ENCODE measurements at regions not wholly inside any gene's neighbourhood (a gene's known extent, or its start where the extent isn't known, plus 50 kb on each side); places are given as distances from the start of the nearest gene placed in this dataset.

DNA sequence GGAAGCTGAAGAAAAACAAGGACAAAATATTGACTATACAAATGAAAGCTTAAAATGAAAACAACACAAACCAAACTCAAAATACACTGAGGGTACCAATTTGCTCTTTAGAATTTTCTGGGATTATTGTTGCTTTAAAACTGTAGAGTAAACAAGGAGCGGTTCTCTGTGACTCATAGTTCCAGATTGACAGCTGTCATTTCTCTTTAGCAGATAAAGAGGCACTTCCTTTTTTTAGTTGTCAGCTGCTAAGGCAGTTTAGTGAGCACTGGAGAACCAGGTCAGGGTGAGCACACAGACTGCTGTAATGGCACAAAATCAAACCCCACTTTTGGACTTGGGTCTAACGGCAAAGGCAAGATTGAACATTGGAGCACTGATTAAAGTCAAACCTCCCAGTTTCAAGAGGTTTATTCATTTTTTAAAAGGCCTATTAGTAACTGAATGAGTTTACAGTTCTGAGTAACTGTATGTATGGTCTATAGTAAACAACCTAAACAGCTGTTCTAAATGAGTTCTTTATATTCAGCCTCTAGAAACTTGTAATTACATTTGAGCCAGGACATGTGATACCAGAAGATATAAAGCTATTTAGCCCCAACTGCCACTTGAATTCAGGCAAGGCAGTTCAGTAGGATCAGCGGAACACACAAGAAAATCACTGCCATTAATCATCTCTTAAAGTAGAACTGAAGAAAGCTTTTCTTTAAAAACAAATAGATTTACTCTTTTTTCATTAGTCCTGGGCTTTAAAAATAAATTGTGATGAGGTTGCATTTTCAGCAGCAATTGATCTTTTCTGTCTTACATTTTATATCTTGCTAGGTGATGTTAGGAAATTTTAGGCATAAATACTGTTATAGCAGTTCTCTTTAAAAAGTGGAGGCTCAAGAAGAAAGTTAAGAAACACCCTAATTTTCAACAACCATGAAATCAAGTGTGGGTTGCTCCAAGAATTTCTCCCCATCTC lies 71.7 kb upstream of the PRICKLE1 start:
- no peak overlapping the region for H3K9ac ChIP-seq (ENCODE audit: insufficient read depth, low read length, poor library complexity, severe bottlenecking)
- no peak overlapping the region for H3K4me3 ChIP-seq (replicated peaks in 1 of 3; ENCODE audit: low read depth in 2 of 3, low read length in 3 of 3)
- no peaks in the 10 kb centered on the region for H3K79me2 ChIP-seq (ENCODE audit: insufficient read depth, low read length)
- H3K9me3 ChIP-seq (replicated peaks in 1 of 2; ENCODE audit: control insufficient read depth in 1 of 2, insufficient read depth in 1 of 2, low read length in 2 of 2) = peaks cover 0 to 3% of the 10 kb centered on the region in 2 donors
- TF ChIP-seq, protein P1, sequence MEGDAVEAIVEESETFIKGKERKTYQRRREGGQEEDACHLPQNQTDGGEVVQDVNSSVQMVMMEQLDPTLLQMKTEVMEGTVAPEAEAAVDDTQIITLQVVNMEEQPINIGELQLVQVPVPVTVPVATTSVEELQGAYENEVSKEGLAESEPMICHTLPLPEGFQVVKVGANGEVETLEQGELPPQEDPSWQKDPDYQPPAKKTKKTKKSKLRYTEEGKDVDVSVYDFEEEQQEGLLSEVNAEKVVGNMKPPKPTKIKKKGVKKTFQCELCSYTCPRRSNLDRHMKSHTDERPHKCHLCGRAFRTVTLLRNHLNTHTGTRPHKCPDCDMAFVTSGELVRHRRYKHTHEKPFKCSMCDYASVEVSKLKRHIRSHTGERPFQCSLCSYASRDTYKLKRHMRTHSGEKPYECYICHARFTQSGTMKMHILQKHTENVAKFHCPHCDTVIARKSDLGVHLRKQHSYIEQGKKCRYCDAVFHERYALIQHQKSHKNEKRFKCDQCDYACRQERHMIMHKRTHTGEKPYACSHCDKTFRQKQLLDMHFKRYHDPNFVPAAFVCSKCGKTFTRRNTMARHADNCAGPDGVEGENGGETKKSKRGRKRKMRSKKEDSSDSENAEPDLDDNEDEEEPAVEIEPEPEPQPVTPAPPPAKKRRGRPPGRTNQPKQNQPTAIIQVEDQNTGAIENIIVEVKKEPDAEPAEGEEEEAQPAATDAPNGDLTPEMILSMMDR (IDR thresholded peaks at IDR 0.05) = no peak
- WGBS (ENCODE audit: insufficient coverage) = 71% methylated on average over 1 of the region's 3 CpGs
- H3K27me3 Mint-ChIP-seq (ENCODE audit: low read depth in 3 of 3) = peaks cover 1% of the 10 kb centered on the region in 3 donors
- H3K27ac ChIP-seq (ENCODE audit: low read depth in 1 of 2, low read length in 2 of 2) = no peak overlapping the region
- H4K20me1 ChIP-seq (ENCODE audit: insufficient read depth, low read length) = no peaks in the 10 kb centered on the region
- no peaks in the 10 kb centered on the region for H3K27me3 ChIP-seq (ENCODE audit: control insufficient read depth in 2 of 2, insufficient read depth in 2 of 2, low read length in 2 of 2)
- H3K4me1 Mint-ChIP-seq = peaks cover 3% of the 10 kb centered on the region
- peaks cover 7 to 17% (median 10%) of the 10 kb centered on the region in 7 donors for H3K9me3 Mint-ChIP-seq
- no peaks in the 10 kb centered on the region for H3K36me3 ChIP-seq (replicated peaks in 1 of 2; ENCODE audit: control insufficient read depth in 1 of 2, insufficient read depth in 2 of 2, low read length in 2 of 2)
- H3K4me3 Mint-ChIP-seq = no peak overlapping the region
- H3K27ac Mint-ChIP-seq = no peak overlapping the region
- intact Hi-C loops (cut with micrococcal nuclease) = no loop called here
- DNase-seq = peak in 2 of 3 donors; percentile 13 to 20
- H3K4me1 ChIP-seq (ENCODE audit: control insufficient read depth in 1 of 2, insufficient read depth in 2 of 2, low read length in 2 of 2) = no peaks in the 10 kb centered on the region
- no peak overlapping the region for H2AFZ ChIP-seq (ENCODE audit: insufficient read depth, low read depth, low read length, poor library complexity, severe bottlenecking)
- H3K4me2 ChIP-seq (replicated peaks; ENCODE audit: extremely low read depth, low read length, poor library complexity, severe bottlenecking) = no peak overlapping the region
- H3K36me3 Mint-ChIP-seq = no peaks in the 10 kb centered on the region

DNA sequence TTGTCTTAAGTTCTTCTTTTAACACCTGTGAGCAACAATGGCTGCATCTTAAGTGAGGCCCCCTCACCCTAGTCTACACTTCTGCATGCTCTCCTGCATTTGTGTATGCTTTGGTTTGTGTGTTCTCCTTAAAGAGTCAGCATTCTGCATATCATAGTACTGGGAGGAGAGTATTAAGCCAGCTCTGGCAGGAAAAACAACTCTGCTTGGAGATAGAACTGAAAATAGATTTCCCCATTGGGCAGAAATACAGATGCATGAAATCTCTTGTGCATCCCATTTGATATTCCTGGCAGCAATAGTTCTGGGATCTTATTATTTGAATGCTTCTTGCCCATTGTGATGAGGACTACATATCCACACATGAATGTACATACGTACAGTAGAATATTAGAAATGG lies 70.6 kb upstream of the PRICKLE1 start:
- no peaks in the 10 kb centered on the region for H3K36me3 Mint-ChIP-seq
- H3K4me2 ChIP-seq (replicated peaks; ENCODE audit: extremely low read depth, low read length, poor library complexity, severe bottlenecking) = no peak overlapping the region
- no peak overlapping the region for H3K27ac Mint-ChIP-seq
- H3K79me2 ChIP-seq (ENCODE audit: insufficient read depth, low read length) = no peaks in the 10 kb centered on the region
- TF ChIP-seq, protein P1 (IDR thresholded peaks at IDR 0.05) = no peak
- no peak overlapping the region for H3K4me3 ChIP-seq (replicated peaks in 1 of 3; ENCODE audit: low read depth in 2 of 3, low read length in 3 of 3)
- intact Hi-C loops (cut with micrococcal nuclease) = no loop called here
- no peaks in the 10 kb centered on the region for H3K4me1 ChIP-seq (ENCODE audit: control insufficient read depth in 1 of 2, insufficient read depth in 2 of 2, low read length in 2 of 2)
- no peaks in the 10 kb centered on the region for H4K20me1 ChIP-seq (ENCODE audit: insufficient read depth, low read length)
- H3K9me3 Mint-ChIP-seq = peaks cover 7 to 16% (median 9%) of the 10 kb centered on the region in 7 donors
- no peaks in the 10 kb centered on the region for H3K27me3 ChIP-seq (ENCODE audit: control insufficient read depth in 2 of 2, insufficient read depth in 2 of 2, low read length in 2 of 2)
- peaks cover 3% of the 10 kb centered on the region for H3K4me1 Mint-ChIP-seq
- no peak overlapping the region for H3K4me3 Mint-ChIP-seq
- no peak overlapping the region for H2AFZ ChIP-seq (ENCODE audit: insufficient read depth, low read depth, low read length, poor library complexity, severe bottlenecking)
- DNase-seq = no peak
- H3K27me3 Mint-ChIP-seq (ENCODE audit: low read depth in 3 of 3) = peaks cover 1% of the 10 kb centered on the region in 3 donors
- no peak overlapping the region for H3K9ac ChIP-seq (ENCODE audit: insufficient read depth, low read length, poor library complexity, severe bottlenecking)
- no CpG with 5 or more reads among the region's 1 CpG for WGBS (ENCODE audit: insufficient coverage)
- no peaks in the 10 kb centered on the region for H3K36me3 ChIP-seq (replicated peaks in 1 of 2; ENCODE audit: control insufficient read depth in 1 of 2, insufficient read depth in 2 of 2, low read length in 2 of 2)
- H3K27ac ChIP-seq (ENCODE audit: low read depth in 1 of 2, low read length in 2 of 2) = no peak overlapping the region
- H3K9me3 ChIP-seq (replicated peaks in 1 of 2; ENCODE audit: control insufficient read depth in 1 of 2, insufficient read depth in 1 of 2, low read length in 2 of 2) = peaks cover 0 to 3% of the 10 kb centered on the region in 2 donors
